Mesenchymal stem cell (in vitro differentiated cells and primary cell): ENCODE measurements at regions not wholly inside any gene's neighbourhood (a gene's known extent, or its start where the extent isn't known, plus 50 kb on each side); places are given as distances from the start of the nearest gene placed in this dataset.

Experiments
- DNase-seq: peaks from one replicate; pipeline ENCODE4 v3.0.0-alpha.2; 2013
- H2AFZ ChIP-seq: one replicate; pipeline ENCODE4 v1.6.1; 2013; ENCODE audit warnings: low read depth, mild to moderate bottlenecking, control low read depth, inconsistent platforms, low read length, moderate library complexity
- H2AK5ac ChIP-seq: 2 replicates; pipeline ENCODE4 v1.6.1; 2013; ENCODE audit warnings: low read length, moderate library complexity, mild to moderate bottlenecking, inconsistent platforms; ENCODE audit not compliant: severe bottlenecking
- H2BK120ac ChIP-seq: one replicate; pipeline ENCODE4 v1.6.1; 2013; ENCODE audit warnings: low read depth, mild to moderate bottlenecking, inconsistent platforms, low read length, moderate library complexity
- H2BK12ac ChIP-seq, 2 experiments: one replicate each; pipeline ENCODE4 v1.6.1; 2013; ENCODE audit warnings: inconsistent platforms in 2 of 2, low read length in 2 of 2, mild to moderate bottlenecking in 2 of 2, moderate library complexity in 2 of 2, control low read depth in 1 of 2
- H2BK15ac ChIP-seq: one replicate; pipeline ENCODE4 v1.6.1; 2013; ENCODE audit warnings: mild to moderate bottlenecking, low read depth, inconsistent platforms; ENCODE audit not compliant: poor library complexity, severe bottlenecking
- H2BK5ac ChIP-seq: 2 replicates; pipeline ENCODE4 v1.6.1; 2013; ENCODE audit warnings: low read depth, mild to moderate bottlenecking, low read length, control low read depth, inconsistent platforms; ENCODE audit not compliant: poor library complexity, severe bottlenecking
- H3K14ac ChIP-seq, 2 experiments: one replicate each; pipeline ENCODE4 v1.6.1; 2013; ENCODE audit warnings: inconsistent platforms in 2 of 2, low read length in 2 of 2, control low read depth in 1 of 2, mild to moderate bottlenecking in 1 of 2, moderate library complexity in 1 of 2
- H3K18ac ChIP-seq, 2 experiments: one replicate each; pipeline ENCODE4 v1.6.1; 2013; ENCODE audit warnings: inconsistent platforms in 2 of 2, low read length in 2 of 2, control low read depth in 1 of 2, low read depth in 1 of 2, mild to moderate bottlenecking in 1 of 2
- H3K23ac ChIP-seq, 2 experiments: one replicate each; pipeline ENCODE4 v1.6.1; 2013; ENCODE audit warnings: inconsistent platforms in 2 of 2, low read length in 2 of 2, mild to moderate bottlenecking in 2 of 2, moderate library complexity in 2 of 2, control low read depth in 1 of 2
- H3K27ac ChIP-seq: 2 replicates; pipeline ENCODE4 v1.5.1; 2013; ENCODE audit warnings: mild to moderate bottlenecking, moderate library complexity, low read length, control low read depth, inconsistent platforms; ENCODE audit not compliant: poor library complexity, severe bottlenecking
- H3K27me3 ChIP-seq, 2 experiments: 2 replicates each; pipeline versions ENCODE4 v1.6.1 to v1.7.0; 2013; ENCODE audit warnings: low read length in 2 of 2, mild to moderate bottlenecking in 2 of 2, moderate library complexity in 2 of 2, control low read depth in 1 of 2, inconsistent platforms in 1 of 2; ENCODE audit not compliant: control insufficient read depth in 1 of 2, insufficient read depth in 1 of 2
- H3K36me3 ChIP-seq, 2 experiments: 2 replicates each; pipeline versions ENCODE4 v1.6.1 to v1.7.0; 2013; ENCODE audit warnings: low read length in 2 of 2, control low read depth in 1 of 2, inconsistent platforms in 1 of 2, low read depth in 1 of 2, mild to moderate bottlenecking in 1 of 2; ENCODE audit not compliant: insufficient read depth in 2 of 2, control insufficient read depth in 1 of 2
- H3K4ac ChIP-seq, 2 experiments: one replicate each; pipeline ENCODE4 v1.6.1; 2013; ENCODE audit warnings: inconsistent platforms in 2 of 2, low read length in 2 of 2, mild to moderate bottlenecking in 2 of 2, moderate library complexity in 2 of 2, control low read depth in 1 of 2, low read depth in 1 of 2
- H3K4me1 ChIP-seq: 2 replicates; pipeline ENCODE4 v1.6.1; 2013; ENCODE audit warnings: low read depth, low read length, control low read depth; ENCODE audit not compliant: control insufficient read depth, insufficient read depth
- H3K4me2 ChIP-seq: 2 replicates; pipeline ENCODE4 v1.6.1; 2013; ENCODE audit warnings: low read length, mild to moderate bottlenecking, inconsistent platforms; ENCODE audit not compliant: poor library complexity, severe bottlenecking
- H3K4me3 ChIP-seq, 2 experiments: 2 replicates each; pipeline versions ENCODE4 v1.5.1 to v1.7.0; 2013; ENCODE audit warnings: low read length in 2 of 2, mild to moderate bottlenecking in 2 of 2, control low read depth in 1 of 2, low read depth in 1 of 2; ENCODE audit not compliant: insufficient read depth in 1 of 2
- H3K79me1 ChIP-seq: replicated peaks from 2 replicates; pipeline ENCODE4 v1.6.1; 2013; ENCODE audit warnings: mild to moderate bottlenecking, control low read depth, low read length, inconsistent platforms; ENCODE audit not compliant: poor library complexity, severe bottlenecking
- H3K9ac ChIP-seq: 2 replicates; pipeline ENCODE4 v1.7.0; 2013; ENCODE audit warnings: mild to moderate bottlenecking, low read length, moderate library complexity
- H3K9me3 ChIP-seq: 2 replicates; pipeline ENCODE4 v1.7.0; 2013; ENCODE audit warnings: mild to moderate bottlenecking, low read length; ENCODE audit not compliant: control insufficient read depth
- H4K8ac ChIP-seq: one replicate; pipeline ENCODE4 v1.6.1; 2013; ENCODE audit warnings: inconsistent platforms, mild to moderate bottlenecking, low read length, moderate library complexity
- H4K91ac ChIP-seq: one replicate; pipeline ENCODE4 v1.6.1; 2013; ENCODE audit warnings: mild to moderate bottlenecking, low read length, inconsistent platforms
- WGBS: methylation state at CpG from one replicate; pipeline ENCODE4 v1.1.7; 2013; ENCODE audit warnings: mixed read lengths; 5-methylcytosine and 5-hydroxymethylcytosine counted together

GRCh38 chr1:68338081-68338480 is 105.8 kb upstream of the WLS start:
- no CpG with 5 or more reads among the region's 1 CpG for WGBS
- Histone ChIP-seq H3K27me3 (no peaks in the 10 kb centered on the region), H2AK5ac (no peak overlapping the region), H3K27ac (no peak overlapping the region), H3K4me1 (no peaks in the 10 kb centered on the region), H3K4me3 (no peak overlapping the region), H4K91ac (no peak overlapping the region), H3K23ac (no peak overlapping the region), H3K9me3 (no peaks in the 10 kb centered on the region), H2BK15ac (peak overlapping the region; percentile 9), H2AFZ (no peak overlapping the region), H2BK12ac (peak overlapping the region in 1 of 2 experiments; percentile 42), H3K14ac (no peak overlapping the region), H2BK120ac (no peak overlapping the region), H3K79me1 (no peaks in the 10 kb centered on the region), H3K9ac (no peak overlapping the region), H4K8ac (no peak overlapping the region), H3K4ac (no peak overlapping the region), H3K18ac (peak overlapping the region in 1 of 2 experiments; percentile 18), H3K4me2 (no peak overlapping the region), H3K36me3 (no peaks in the 10 kb centered on the region), H2BK5ac (no peak overlapping the region)
- no peak for DNase-seq

- WGBS, result 67% methylated on average over 4 of the region's 4 CpGs
These were observed 99.7 kb upstream of the WLS start for GRCh38 chr1:68332041-68332440.

GRCh38 chr1:68331117-68331865 is 99.0 kb upstream of the WLS start:
- no peak overlapping the region for H2AK5ac ChIP-seq
- H3K4me3 ChIP-seq, result no peak overlapping the region
- H4K8ac ChIP-seq, result no peak overlapping the region
- H3K9me3 ChIP-seq, result no peaks in the 10 kb centered on the region
- H3K23ac ChIP-seq, result no peak overlapping the region
- no peaks in the 10 kb centered on the region for H3K36me3 ChIP-seq
- no peak overlapping the region for H3K4ac ChIP-seq
- H4K91ac ChIP-seq, result no peak overlapping the region
- H3K27ac ChIP-seq, result no peak overlapping the region
- no peak overlapping the region for H2BK15ac ChIP-seq
- peak; percentile 90 for DNase-seq
- no peak overlapping the region for H2BK5ac ChIP-seq
- H3K14ac ChIP-seq, result no peak overlapping the region
- 25% methylated on average over 1 of the region's 2 CpGs for WGBS
- H2AFZ ChIP-seq, result no peak overlapping the region
- no peak overlapping the region for H2BK120ac ChIP-seq
- H3K18ac ChIP-seq, result no peak overlapping the region
- H3K79me1 ChIP-seq, result no peaks in the 10 kb centered on the region
- H3K27me3 ChIP-seq, result no peaks in the 10 kb centered on the region
- H2BK12ac ChIP-seq, result peak overlapping the region in 1 of 2 experiments; percentile 75
- no peaks in the 10 kb centered on the region for H3K4me1 ChIP-seq
- no peak overlapping the region for H3K9ac ChIP-seq
- no peak overlapping the region for H3K4me2 ChIP-seq

More at GRCh38 chr1:68332041-68332440, 99.7 kb upstream of the WLS start:
- Histone ChIP-seq H3K4me2 (no peak overlapping the region), H3K27ac (no peak overlapping the region), H2BK5ac (no peak overlapping the region), H3K9ac (no peak overlapping the region), H3K79me1 (no peaks in the 10 kb centered on the region), H3K27me3 (no peaks in the 10 kb centered on the region), H3K4me3 (no peak overlapping the region), H3K14ac (no peak overlapping the region), H2BK15ac (no peak overlapping the region), H3K18ac (peak overlapping the region in 1 of 2 experiments; percentile 61), H2BK12ac (peak overlapping the region; percentile 4 to 94), H2AFZ (no peak overlapping the region), H3K4me1 (no peaks in the 10 kb centered on the region), H3K23ac (no peak overlapping the region), H4K91ac (no peak overlapping the region), H3K9me3 (no peaks in the 10 kb centered on the region), H3K4ac (peak overlapping the region in 1 of 2 experiments; percentile 32), H4K8ac (peak overlapping the region; percentile 1), H3K36me3 (no peaks in the 10 kb centered on the region), H2BK120ac (peak overlapping the region; percentile 92), H2AK5ac (peak overlapping the region; percentile 49)
- DNase-seq, result no peak

GRCh38 chr1:68330391-68330790 is 98.1 kb upstream of the WLS start:
- Histone ChIP-seq H3K79me1 (no peaks in the 10 kb centered on the region), H3K9ac (no peak overlapping the region), H2AFZ (no peak overlapping the region), H3K36me3 (no peaks in the 10 kb centered on the region), H3K23ac (no peak overlapping the region), H3K9me3 (no peaks in the 10 kb centered on the region), H3K4me1 (no peaks in the 10 kb centered on the region), H2BK5ac (no peak overlapping the region), H2BK15ac (no peak overlapping the region), H3K4ac (no peak overlapping the region), H3K27me3 (no peaks in the 10 kb centered on the region), H4K8ac (no peak overlapping the region), H2BK120ac (no peak overlapping the region), H3K14ac (no peak overlapping the region), H3K4me2 (no peak overlapping the region), H2BK12ac (no peak overlapping the region), H3K27ac (no peak overlapping the region), H3K18ac (peak overlapping the region in 1 of 2 experiments; percentile 85), H3K4me3 (no peak overlapping the region), H2AK5ac (no peak overlapping the region), H4K91ac (no peak overlapping the region)
- WGBS, result 77% methylated on average over 2 of the region's 2 CpGs
- DNase-seq, result no peak
